NCI-H1436 treated with DMSO at 0.1 percent for 48 hours (cell line): ENCODE measurements at regions not wholly inside any gene's neighbourhood (a gene's known extent, or its start where the extent isn't known, plus 50 kb on each side); places are given as distances from the start of the nearest gene placed in this dataset.

Source experiments
- DNase-seq: peaks from one replicate; lab custom pipeline; 2025; lab: John Stamatoyannopoulos, UW

DNA sequence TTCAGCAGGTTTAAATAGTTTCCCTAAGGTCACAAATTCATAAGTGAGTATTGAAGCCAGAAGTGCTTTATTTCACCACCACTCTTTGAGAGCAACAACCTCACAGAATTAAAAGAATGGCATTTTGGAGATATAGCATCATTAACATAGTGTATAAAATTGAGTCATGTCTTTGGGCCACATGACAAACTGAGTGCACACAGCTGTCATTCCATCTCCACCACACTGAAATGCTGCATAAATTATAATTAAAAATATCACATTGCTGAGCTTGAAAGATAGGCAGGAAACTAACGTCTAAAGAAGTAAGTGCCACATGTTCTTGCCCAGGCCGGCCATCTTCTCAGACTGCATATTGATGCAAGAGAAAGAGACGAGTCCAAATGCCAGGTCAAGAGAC is 897.9 kb upstream of the CNTNAP5 start:
- DNase-seq: no peak

DNA sequence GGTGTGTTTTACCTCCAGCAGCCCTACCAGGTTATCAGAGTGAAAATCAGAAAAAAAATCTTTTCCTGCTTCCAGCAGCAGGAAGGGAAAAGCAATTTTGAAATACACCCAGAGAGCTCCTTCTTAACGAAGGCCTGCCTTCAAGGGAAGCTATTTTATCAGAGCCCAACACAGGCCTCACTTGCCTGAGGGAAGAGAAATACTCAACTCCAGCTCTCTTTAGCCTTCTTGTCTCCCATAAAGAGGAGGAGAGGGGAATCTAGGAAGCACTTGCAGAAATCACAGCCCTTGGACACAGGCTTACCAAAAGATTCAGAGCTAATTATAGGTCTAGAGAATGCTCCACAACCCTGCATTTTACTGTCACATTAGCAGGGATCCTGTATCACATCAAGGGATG is 896.1 kb upstream of the CNTNAP5 start:
- no peak for DNase-seq

GRCh38 chr2:123136419-123136818 is 888.7 kb upstream of the CNTNAP5 start:
- no peak for DNase-seq

DNA sequence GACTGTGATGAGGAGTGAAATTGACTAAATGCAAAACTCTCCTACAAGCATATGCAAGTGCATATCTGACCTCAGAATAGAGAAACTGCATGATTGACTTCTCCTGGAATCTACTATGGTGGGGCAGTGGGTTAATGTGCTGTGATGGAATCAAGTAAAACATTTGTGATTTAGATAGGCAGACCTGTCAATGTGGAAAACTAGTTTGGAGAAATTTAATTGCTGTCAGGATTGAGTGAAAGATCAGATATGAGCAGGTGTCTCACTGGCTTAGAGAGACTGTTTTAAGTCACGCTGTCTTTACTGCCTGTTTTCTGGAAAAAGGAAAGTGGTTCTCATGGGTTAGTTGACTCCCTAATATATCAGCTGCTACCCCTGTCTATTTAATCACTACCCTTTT is 881.0 kb upstream of the CNTNAP5 start:
- no peak for DNase-seq

GRCh38 chr2:123153041-123153440 is 872.0 kb upstream of the CNTNAP5 start:
- no peak for DNase-seq

- DNase-seq: no peak
Observed at GRCh38 chr2:123154195-123154594, 870.9 kb upstream of the CNTNAP5 start.

DNA sequence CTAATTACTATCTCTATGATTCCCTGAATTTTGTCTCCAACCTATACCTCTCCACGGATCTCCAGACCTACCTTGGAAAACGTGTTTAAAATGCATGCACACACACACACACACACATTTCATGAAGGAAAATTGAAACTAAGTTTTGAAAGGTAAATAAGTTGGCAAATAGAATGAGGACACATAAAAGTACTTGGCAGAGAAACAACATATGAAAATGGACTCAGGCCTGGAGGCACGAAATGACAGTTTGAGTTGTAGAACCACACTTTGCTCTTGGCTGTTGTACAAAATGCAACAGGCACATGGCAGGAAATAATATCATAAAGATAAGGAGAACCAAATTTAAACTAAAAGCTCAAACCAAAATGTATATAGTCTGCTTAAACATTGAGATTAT is 868.1 kb upstream of the CNTNAP5 start:
- DNase-seq: no peak

DNA sequence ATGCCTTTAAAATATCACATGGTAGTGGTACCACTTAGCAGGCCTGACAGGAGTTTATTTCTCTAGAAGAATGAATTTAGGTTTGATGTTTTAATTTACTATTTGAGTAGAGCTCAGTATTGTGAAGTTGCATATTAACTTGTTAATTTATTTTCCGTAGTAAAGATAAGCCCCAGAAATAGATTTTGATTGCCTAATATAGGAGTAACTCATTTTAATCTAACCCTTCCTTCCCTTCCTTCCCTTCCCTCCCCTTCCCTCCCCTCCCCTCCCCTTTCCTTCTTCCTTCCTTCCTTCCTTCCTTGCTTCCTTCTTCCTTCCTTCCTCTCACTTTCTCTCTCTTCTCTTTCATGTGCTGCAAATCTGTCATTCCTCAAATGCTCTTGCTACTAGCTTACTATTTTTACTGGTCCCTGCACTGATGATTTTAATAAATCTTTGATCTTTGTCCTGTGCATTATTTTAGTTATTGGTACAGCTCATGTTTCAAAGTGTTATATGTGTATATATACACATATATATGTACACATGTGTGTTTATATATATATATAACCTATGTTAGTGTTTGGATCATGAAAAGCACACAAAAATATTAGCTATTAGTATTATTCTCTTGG is 862.6 kb upstream of the CNTNAP5 start:
- no peak for DNase-seq

DNA sequence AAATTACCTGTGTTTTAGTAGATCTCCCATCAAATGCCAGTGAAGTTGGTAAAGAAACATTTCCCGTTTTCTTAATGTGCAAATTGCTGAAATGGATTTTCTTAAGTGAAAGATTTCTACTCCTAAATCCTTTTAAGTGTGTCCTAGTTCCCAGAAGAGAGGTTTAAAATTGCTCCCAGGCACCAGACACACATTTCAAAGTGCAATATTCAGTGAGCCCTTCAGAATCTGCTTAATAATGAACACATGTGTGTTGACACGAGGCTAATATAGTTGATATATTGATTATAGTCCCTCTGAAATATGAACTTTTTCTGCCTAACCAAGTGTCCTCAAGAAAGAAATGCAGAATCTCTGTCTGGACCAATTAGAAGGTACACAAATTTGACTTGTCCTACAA is 861.7 kb upstream of the CNTNAP5 start:
- DNase-seq: no peak

GRCh38 chr2:123164216-123164615 is 860.9 kb upstream of the CNTNAP5 start:
- DNase-seq: no peak

DNA sequence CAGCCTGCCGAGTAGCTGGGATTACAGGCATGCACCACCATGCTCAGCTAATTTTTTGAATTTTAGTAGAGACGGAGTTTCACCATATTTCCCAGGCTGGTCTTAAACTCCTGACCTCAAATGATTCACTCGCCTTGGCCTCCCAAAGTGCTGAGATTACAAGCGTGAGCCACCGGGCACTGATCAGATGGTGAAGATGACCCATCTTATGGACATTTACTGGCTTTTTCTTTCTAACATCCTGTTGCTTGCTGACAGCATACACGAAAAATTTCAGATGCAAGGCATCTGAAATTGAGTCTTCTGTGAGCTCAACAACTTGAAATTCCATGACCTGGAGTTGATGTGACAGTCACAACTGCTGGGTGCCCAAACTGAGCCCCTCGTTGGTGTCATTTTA is 859.5 kb upstream of the CNTNAP5 start:
- no peak for DNase-seq

DNA sequence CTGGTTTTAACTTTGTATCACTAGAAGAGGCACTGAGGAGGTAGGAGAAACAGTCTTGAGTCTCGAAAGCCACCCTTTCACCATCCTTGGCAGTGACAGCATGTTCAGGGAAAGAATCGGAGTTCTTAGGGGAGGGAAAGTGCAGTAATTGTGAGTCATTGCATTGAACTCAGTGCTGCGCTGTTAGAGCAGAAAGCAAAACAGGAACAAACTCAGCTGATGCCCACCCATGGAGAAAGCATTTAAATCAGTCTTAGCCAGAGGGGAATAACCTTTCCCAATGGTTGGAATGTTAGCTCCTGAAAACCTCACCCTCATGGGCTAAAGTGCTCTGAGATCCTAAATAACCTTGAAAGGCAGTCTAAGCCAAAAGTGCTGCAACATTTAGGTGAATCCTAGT is 845.6 kb upstream of the CNTNAP5 start:
- no peak for DNase-seq

DNA sequence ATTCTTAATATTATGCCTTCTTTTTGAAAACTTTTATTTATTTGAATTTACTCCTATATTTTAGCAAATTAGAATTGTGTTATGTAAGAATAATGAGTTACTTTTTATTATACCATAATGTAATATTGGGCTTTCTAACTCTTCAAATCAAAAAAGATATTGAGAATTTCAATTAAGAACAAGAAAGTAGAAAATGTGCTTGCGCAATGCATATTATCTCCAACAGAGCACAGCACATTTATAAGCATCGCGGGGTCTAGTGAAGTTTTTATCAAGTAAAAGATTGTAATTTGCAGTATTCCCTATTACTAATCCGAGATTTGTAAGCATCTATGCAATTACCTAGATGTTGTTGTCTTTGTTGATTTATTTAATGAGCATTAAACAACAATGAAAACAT is 829.1 kb upstream of the CNTNAP5 start:
- no peak for DNase-seq

GRCh38 chr2:123200035-123200434 is 825.1 kb upstream of the CNTNAP5 start:
- DNase-seq: no peak

GRCh38 chr2:123207245-123207644 is 817.8 kb upstream of the CNTNAP5 start:
- no peak for DNase-seq

DNA sequence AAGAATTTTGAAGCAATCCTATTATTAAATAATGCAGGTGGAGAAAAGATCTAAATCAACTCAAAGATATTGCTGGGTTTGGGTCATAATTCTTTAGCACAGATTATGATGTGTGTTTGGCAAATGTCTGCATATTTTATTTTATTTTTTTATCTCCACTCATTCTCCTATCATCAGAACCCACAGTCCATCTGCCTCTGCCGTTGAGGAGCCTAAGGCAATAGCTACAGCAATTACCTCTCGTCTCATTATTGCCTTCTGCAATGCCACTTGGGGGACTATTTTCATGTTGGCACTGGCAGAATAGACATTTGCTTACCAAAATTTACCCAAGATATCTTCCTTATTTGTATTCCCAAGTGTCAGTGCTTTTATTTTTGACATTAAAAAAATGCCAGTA is 815.9 kb upstream of the CNTNAP5 start:
- no peak for DNase-seq

GRCh38 chr2:123211181-123211580 is 813.9 kb upstream of the CNTNAP5 start:
- no peak for DNase-seq

DNA sequence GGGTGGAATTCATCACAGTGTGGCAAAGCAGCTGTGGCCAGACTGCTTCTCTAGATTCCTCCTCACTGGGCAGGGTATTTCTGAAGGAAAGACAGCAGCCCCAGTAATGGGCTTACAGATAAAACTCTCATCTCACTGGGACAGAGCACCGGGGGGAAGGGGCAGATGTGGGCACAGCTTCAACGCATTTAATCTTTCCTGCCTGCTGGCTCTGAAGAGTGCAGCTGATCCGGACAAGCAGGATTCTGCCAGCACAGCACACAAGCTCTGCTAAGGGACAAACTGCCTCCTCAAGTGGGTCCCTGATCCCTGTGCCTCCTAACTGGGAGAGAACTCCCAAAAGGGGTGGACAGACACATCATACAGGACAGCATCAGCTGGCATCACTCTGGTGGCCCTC is 779.9 kb upstream of the CNTNAP5 start:
- no peak for DNase-seq

DNA sequence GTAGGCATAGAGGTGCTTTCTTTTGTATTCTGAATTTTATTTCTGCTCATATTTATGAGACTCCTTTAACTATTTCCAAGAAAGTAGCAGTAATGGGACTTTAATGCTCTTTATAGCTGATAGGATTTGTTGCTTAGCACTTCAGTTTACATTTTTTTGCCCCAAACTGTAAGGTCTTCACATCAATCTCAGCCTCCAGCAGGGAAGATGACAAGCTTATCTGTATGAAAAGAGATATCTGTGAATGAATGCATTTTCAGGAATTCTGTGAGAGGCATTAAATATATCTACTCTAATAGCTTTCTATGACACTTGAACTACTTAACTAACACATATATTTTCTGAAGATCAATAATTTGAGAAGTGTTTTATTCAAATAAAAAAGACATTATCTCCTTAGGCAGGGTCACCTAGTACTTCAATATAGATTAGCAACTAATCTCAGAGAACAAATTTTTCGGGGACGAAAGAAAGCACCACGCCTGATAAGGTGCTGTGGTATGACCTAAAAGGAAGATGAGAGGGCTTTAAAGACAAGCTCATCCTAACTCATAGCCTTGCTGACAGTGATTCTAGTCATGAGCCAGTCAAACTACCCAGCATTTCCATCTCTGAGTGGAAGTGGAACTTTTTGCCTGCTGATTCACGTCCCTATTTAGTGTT is 766.1 kb upstream of the CNTNAP5 start:
- DNase-seq: no peak

- DNase-seq: no peak
Observed at GRCh38 chr2:123262856-123263255, 762.2 kb upstream of the CNTNAP5 start.

- no peak for DNase-seq
Observed at GRCh38 chr2:123283431-123283830, 741.7 kb upstream of the CNTNAP5 start.

DNA sequence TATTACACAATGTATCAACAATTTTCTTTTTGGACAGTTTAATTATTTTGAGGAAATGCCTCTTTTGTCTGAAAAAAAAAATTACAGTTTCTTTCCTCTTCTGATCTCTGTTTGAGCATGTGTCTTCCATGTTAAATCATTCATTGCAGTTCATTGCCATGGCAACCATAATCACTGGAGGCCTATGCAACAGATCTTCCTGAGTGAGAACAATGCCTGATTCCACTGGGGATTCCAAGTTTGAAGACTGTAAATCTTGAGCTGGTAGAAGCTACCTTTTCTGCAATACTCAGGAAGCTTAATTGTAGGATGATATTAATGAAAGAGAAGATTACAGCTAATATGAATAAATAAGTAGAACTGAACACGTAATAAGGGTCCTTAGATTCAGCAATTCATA is 721.4 kb upstream of the CNTNAP5 start:
- DNase-seq: no peak
